ENCODE measurements at regions not wholly inside any gene's neighbourhood (a gene's known extent, or its start where the extent isn't known, plus 50 kb on each side); places are given as distances from the start of the nearest gene placed in this dataset.
A peak's percentile ranks its signal among the peaks of the same experiment; 100 is the strongest.

GRCh38 chr12:69065775-69066174, 132.8 kb upstream of the CPM start:
- peak; percentile 32 for DNase-seq

- peak; percentile 35 for DNase-seq
Observed at GRCh38 chr12:69066492-69067373, 133.8 kb upstream of the CPM start.

DNA sequence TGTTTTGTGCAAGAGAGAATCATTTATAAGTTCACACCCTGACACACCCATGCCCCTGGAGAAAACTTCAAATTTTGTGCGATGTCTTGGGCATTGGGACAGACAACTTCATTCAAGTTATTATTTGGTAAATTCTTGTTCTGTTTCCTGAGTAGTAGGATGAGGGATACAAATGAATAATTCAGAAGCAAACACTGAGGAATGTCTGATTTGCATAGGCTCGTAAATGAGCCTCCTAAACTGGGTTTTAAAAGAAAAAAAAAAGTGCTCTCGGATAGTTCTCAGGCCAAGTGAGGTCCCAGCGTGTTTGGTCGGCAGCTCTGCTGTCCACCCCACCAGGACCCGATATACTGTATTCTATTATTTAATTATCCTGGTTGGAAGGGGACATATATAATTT, 134.7 kb upstream of the CPM start:
- no peak for DNase-seq

DNA sequence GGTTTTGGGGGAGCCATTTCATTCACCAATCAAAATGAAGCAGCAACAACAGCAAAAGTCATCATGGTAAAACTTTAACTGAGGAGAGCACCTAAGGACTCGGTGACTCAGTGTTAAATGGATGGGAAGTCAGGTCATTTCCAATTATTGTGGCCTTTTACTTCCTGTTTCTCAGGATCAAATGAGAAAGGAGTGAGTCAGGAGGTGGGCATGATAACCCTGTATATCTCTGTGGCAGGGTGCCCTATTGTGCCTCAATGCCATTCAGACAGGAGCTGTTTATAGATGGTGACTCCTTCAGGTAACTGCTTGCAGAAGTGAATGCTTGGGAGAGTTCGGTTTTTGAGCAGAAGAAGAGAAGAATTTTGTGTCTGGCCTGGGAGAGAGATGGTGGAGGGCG, 135.5 kb upstream of the CPM start:
- DNase-seq: no peak

GRCh38 chr12:69069479-69069878, 136.5 kb upstream of the CPM start:
- no peak for DNase-seq

DNA sequence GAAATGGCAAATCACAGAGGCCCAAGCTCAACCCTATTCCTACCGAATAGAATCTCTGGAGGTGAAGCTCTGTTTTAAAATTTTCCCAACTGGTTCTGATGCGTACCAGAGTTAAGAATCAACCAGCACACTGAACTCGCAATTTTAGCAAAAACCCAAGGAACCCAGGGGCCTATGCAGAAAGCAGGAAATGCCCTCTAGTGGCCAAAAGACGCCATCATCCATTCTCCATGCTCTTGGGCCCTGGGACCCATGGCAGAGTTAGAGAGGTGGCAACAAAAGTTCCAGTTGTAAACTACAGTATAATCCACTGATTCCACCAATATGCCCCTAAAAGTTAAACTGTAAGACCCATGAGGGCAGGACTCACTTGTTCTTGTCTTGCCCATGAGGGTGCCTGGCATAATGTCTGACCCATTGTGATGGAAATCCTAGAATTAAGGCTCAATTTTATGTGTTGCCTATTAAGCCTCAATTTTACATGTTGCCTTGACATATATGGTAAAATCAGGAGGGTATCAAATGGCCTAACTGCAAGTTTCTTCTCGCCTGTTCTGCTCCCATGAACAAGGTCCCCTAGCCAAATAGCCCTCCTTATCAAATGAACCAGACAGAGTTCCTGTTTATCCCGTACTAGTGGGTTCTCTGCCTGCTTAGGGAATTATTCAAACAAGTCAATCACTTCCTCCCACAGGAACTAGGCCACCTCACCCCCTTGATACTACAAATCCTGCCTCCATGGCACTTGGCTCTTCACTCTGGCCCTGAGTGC, 137.5 kb upstream of the CPM start:
- no peak for DNase-seq

GRCh38 chr12:69071091-69071370, 138.1 kb upstream of the CPM start:
- peak; percentile 19 for DNase-seq

GRCh38 chr12:69073035-69073434, 140.1 kb upstream of the CPM start:
- no peak for DNase-seq

DNA sequence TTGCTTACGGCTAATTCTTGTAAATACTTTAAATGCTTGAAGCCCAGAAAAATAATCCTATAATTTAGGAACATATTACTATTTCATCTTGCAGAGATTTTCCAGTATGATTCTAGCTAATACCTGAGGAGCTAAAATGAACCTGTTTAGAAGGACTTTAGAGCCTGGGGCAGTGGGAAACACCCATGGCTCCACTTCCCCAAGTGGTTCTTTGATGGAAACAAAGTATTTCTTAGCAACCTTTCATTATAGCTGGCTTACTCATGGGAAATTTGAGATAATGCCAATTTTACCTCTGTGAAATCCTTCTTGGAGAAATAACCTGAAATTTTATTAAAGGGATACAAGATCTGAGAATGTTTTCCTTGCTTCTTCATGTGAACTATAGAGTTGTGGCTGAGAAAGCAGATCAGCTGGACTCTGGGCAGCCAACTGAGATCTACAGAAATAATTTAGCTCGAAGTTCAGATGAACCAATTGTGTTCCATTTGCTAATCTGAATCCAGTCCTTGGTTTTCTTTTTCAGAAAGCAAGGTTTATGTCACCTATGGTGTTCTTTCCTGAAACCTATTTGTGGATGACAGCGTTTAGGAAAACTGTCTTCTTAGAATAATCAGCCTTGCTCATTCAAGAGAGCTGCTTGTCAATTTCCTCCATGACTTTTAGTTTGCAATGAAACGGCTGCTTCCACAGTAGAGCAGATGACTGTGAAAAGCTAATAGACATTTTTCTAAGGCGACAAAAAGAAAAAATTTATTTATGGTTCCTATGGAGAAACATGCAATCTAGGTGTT, 141.8 kb upstream of the CPM start:
- no peak for DNase-seq

GRCh38 chr12:69083689-69084088, 150.7 kb upstream of the CPM start:
- peak; percentile 46 for DNase-seq

GRCh38 chr12:69084816-69085378, 151.9 kb upstream of the CPM start:
- DNase-seq: no peak

DNA sequence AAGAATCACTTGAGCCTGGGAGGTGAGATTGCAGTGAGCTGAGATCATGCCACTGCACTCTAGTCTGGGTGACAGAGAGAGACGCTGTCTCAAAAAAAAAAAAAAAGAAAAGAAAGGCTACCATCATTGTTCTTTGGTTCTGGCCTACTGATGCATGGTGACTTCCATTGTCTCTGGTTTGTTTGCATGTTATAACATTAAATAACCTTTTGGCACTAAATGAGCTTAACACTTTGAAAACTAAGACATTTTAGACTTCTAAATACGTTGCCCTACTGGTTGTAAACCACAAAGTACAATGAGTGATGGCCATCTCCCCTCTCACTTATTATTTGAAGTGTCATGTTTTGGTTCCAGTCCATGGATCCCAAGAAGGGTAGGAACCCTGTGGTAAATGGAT, 152.9 kb upstream of the CPM start:
- DNase-seq: no peak

DNA sequence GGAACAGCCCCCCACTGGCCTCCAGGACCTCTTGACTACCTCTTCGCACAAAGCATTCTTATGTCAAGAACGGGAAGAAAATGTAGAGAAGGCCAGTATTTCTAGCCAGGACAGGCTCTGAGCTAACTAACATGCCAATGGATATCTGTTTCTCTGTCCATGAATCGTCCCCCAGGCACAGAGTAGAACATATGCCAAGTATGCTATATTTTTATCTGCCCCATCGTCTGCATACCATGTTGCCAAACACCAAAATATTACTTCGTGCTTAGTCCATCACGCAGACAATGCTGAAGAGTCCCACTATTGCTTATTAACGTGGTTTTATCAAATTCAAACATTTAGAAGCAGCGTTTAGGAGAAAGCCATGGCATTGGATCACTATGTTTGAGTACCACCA, 151.4 kb upstream of the CPSF6 start:
- DNase-seq: no peak

DNA sequence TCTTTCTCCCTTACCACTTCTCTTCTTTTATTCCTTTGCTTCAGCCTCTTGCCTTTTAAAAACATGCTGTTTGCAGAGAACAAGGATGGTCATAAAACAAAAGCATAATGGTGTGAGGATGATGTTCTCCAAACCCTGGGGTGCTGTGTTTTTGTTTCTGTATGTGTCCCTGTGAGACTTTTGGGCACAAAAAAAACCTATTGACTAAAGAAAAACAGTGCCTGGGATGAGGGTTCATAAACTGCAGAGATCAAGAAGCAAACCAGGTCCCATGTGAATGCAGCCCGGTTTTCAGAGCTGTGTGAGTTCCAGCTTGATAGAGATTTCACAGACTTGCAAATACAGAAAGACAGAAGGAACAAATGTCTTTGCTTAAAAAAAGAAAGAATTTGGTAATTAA, 148.6 kb upstream of the CPSF6 start:
- DNase-seq: no peak

DNA sequence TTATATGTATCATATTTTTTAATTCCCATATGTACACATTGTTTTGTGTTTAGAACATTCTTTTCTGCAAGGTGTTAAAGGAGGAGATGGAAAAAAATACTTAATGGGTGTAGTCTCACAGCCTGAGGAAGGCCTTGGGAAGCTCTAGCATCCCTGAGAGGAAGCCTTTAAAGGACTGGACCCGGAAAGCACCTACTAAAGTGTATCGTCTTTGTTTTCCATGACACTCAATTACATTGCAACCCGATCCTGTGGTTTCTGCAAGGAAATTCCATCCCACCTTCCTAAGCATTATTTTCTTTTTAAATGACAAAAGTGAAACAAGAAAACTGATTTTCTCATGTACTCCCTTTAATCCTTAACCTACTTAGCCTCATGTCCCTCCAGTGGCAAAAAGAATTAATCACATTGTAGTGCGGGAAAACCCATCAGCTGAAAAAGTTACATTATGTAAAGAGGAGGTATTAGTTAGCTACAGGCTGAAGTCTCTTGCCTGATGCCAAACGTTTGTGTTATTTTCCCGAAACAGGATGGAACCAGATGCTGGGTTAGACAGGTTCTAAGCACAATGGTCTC, 147.8 kb upstream of the CPSF6 start:
- DNase-seq: no peak

DNA sequence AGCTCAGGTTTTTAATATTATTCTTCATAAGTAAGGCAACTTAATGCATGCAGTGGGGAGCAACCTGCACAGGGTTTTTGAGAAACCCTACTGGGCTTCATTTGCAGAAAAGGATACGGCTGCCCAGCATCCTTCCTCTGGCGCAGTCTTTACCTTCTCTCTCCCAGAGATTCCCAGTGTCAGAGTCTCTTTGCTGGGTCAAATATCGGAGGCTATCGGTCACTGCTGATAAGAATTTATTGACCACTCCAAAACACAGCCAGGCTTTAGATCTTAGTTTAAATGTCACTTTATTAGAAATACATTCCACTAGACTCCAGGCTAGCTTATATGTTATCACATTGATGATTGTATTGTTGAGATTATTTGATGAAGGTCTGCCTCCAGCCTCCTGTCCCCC, 147.2 kb upstream of the CPSF6 start:
- DNase-seq: no peak

DNA sequence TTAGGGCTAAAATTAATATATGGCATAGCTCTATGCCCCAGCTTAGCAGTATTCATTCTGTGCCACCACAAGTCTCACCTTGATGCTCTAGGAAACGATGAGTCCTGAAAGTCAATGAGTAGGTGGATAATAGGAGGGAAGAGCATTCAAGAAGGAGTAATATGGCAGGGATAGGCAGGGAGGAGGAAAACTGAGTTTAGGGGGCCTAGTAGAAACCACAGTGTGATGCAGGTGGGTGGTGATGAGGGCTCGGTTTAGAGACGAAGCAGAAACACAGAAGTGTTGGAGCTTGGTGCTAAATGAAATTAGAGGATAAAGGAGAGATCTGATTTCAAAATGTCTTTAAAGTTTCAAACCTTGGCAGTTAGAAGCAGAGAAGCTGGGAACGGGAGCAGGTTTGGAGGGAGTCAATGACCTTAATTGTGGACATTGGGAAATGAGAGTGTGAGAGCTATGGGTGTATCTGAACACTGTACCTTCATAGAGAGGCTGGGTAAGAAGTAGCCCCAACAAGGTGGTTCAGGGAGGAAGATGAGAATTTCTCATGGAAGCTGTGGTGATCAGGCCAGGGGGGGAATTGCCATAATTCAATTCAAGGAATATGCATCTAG, 144.7 kb upstream of the CPSF6 start:
- DNase-seq: no peak

DNA sequence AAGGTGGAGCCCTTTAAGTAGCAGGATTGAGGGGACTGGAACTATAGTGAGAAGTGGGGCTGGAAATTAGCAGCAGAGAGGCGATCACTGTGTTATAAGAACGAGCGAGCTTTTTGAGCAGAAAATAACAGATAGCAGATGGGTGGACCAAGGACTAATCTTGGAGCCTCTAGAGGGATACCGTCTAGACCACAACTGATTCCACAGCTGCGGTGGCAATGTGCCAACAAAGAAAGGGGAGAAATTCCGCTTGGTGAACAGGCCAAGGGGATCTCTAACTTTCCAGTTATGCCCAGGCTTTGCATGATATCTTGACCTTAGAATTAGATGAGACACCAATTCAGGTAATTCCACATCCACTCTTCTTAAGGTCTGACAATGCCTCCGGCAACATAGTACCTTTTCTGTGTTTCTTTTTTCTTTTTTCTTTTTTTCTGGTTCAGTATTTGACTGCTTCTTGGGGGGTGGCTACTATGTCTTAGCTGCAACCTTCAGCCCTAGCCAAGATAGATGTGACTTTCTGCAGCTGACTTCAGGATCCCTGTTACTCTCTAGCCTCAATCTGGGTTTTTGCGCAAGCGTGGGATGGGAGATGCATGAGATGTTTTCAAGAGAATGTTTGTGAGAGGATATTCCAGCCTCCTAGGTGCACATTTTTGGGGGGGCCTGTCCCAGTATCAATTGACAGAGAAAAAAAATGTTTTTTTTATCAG, 143.4 kb upstream of the CPSF6 start:
- DNase-seq: no peak

DNA sequence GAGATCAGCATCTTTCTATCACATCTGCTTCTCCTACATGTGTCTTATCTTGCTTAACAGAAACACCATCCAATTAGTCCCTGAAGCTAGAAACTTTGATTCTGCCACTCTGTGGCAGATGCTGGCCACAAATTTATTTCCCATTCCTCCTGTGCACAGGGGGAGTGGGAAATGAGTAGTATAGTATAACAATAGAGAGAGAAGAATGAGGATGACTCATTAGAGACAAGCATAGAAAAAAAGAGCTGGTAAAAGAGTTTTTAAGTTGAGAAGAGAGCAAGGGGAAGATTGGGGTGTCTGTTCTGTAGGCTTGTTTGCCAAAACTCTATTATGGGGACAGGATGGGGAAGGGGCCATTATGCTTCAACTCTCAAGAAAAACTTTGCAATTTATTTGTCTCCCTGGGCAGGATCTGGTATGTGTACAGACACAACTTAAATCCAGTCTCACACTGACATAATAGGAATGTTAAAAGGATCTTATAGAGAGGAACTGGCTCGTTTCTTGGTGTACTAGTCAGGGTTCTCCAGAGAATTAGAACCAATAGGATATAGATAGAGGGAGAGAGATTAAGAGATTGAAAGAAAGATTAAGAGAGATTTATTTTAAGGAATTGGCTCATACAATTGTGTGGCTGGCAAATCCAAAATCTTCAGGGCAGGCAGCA, 142.6 kb upstream of the CPSF6 start:
- no peak for DNase-seq

DNA sequence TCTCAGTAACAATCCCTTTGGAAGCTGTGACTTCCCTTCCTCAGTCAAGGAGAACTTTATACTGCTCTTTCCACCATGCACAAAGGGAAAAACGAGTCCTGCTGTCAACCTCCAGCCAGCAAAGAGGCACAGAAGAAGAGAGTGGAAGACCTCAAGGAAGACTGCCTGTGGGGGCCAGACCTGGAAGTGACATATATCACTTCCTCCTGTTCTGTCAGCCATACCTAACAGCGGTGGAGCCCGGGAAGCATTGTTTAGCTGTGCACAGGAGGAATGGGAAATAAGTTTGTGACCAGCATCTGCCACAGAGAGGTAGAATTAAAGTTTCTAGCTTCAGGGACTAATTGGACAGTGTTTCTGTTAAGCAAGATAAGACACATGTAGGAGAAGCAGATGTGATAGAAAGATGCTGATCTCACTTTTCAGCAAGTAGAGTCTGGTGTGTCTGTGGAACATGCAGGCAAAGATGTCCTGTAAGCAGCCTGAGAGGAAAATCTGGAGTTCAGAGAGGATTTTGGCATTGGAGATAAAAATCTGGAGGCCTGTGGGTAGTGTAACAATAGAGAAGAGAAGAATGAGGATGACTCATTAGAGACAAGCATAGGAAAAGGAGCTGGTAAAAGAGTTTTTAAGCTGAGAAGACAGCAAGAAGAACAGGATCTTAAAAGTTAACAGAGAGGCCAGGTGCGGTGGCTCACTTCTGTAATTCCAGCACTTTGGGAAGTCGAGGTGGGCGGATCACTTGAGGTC, 141.6 kb upstream of the CPSF6 start:
- no peak for DNase-seq
